Muscle of leg (tissue), 3 donors: ENCODE measurements at regions not wholly inside any gene's neighbourhood (a gene's known extent, or its start where the extent isn't known, plus 50 kb on each side); places are given as distances from the start of the nearest gene placed in this dataset.
A peak's percentile ranks its signal among the peaks of the same experiment; 100 is the strongest.
"Not testable (repeated sequence)": the region's sequence is repeated elsewhere in the genome, so short reads cannot be mapped to it uniquely, and the experiment has no call there.

Source experiments
- DNase-seq: peaks from one replicate; pipeline ENCODE4 v3.0.0; 2013
- H3K27ac ChIP-seq: one replicate; pipeline ENCODE4 v1.5.1; 2013; ENCODE audit warnings: mild to moderate bottlenecking, low read length, control low read depth
- H3K27me3 ChIP-seq: one replicate; pipeline ENCODE4 v1.6.1; 2013; ENCODE audit warnings: low read length; ENCODE audit not compliant: control insufficient read depth, insufficient read depth
- H3K36me3 ChIP-seq: one replicate; pipeline ENCODE4 v1.6.1; 2013; ENCODE audit warnings: low read length; ENCODE audit not compliant: control insufficient read depth, insufficient read depth
- H3K4me1 ChIP-seq: one replicate; pipeline ENCODE4 v1.6.1; 2013; ENCODE audit warnings: low read length; ENCODE audit not compliant: control insufficient read depth, insufficient read depth
- H3K4me3 ChIP-seq: one replicate; pipeline ENCODE4 v1.5.1; 2013; ENCODE audit warnings: low read length, control low read depth
- H3K9me3 ChIP-seq: replicated peaks from 2 replicates; pipeline ENCODE4 v1.6.1; 2013; ENCODE audit warnings: low read depth, low read length; ENCODE audit not compliant: control insufficient read depth
- WGBS: methylation state at CpG from one replicate; pipeline ENCODE4 v1.1.5; 2013; ENCODE audit warnings: missing lambda C conversion rate; ENCODE audit not compliant: insufficient coverage; 5-methylcytosine and 5-hydroxymethylcytosine counted together

- Histone ChIP-seq H3K36me3 (no peaks in the 10 kb centered on the region), H3K4me3 (no peak overlapping the region), H3K9me3 (no peaks in the 10 kb centered on the region), H3K27me3 (no peaks in the 10 kb centered on the region), H3K4me1 (no peaks in the 10 kb centered on the region), H3K27ac (no peak overlapping the region)
- no peak for DNase-seq
- no CpG with 5 or more reads among the region's 2 CpGs for WGBS
Observed at GRCh38 chr4:110424144-110424543, 51.8 kb upstream of the ENPEP start.

- no peak overlapping the region for H3K4me3 ChIP-seq
- H3K9me3 ChIP-seq, result no peaks in the 10 kb centered on the region
- no peaks in the 10 kb centered on the region for H3K36me3 ChIP-seq
- no peak overlapping the region for H3K27ac ChIP-seq
- WGBS, result 88% methylated on average over 10 of the region's 15 CpGs
- H3K4me1 ChIP-seq, result peaks cover 9% of the 10 kb centered on the region
- H3K27me3 ChIP-seq, result no peaks in the 10 kb centered on the region
- no peak for DNase-seq
Observed at GRCh38 chr4:110418641-110419040, 57.3 kb upstream of the ENPEP start.

DNA sequence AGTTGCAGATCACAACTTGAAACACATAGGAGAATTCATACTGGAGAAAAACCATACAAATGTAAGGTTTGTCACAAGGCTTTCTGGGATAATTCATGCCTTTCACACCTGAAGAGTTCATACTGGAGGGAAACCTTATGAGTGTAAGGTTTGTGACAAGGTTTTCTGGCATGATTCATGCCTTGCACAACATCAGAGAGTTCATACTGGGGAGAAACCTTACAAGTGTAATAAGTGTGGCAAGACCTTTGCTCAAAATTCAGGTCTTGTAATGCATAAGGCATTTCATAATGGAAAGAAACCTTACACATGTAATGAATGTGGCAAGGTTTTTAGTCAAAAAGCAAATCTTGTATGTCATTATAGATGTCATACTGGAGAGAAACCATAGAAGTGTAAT is 58.8 kb upstream of the ENPEP start:
- no peak for DNase-seq
- Histone ChIP-seq H3K36me3 (no peaks in the 10 kb centered on the region), H3K27ac (no peak overlapping the region), H3K4me3 (no peak overlapping the region), H3K27me3 (no peaks in the 10 kb centered on the region), H3K4me1 (peaks cover 16% of the 10 kb centered on the region), H3K9me3 (no peaks in the 10 kb centered on the region)

- Histone ChIP-seq H3K4me1 (peaks cover 16% of the 10 kb centered on the region), H3K27me3 (no peaks in the 10 kb centered on the region), H3K9me3 (no peaks in the 10 kb centered on the region), H3K27ac (peak overlapping the region; percentile 68), H3K36me3 (no peaks in the 10 kb centered on the region), H3K4me3 (no peak overlapping the region)
- WGBS, result no CpG with 5 or more reads among the region's 4 CpGs
- peak; percentile 36 for DNase-seq
Observed at GRCh38 chr4:110415478-110415877, 60.5 kb upstream of the ENPEP start.

DNA sequence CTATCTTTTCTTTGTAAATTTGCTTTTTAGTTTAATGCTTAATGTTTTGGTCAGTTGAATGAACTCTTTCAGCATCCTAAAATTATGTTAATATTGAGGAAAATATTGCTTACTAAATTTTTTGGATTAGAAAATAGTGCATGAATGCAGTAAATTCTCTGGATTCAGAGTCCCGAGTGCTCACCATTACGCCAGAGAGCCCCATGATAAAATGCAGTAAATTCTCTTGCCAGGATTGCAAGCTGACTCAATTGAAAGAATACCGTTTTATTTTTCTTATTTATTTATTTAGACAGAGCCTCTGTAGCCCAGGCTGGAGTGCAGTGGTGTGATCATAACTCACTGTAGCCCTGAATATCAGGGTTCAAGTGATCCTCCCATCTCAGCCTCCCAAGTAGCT is 60.9 kb upstream of the ENPEP start:
- no peaks in the 10 kb centered on the region for H3K27me3 ChIP-seq
- H3K4me1 ChIP-seq, result peaks cover 16% of the 10 kb centered on the region
- peak overlapping the region; percentile 68 for H3K27ac ChIP-seq
- H3K4me3 ChIP-seq, result no peak overlapping the region
- WGBS, result 43% methylated on average over 2 of the region's 3 CpGs
- DNase-seq, result peak; percentile 80
- no peaks in the 10 kb centered on the region for H3K9me3 ChIP-seq
- no peaks in the 10 kb centered on the region for H3K36me3 ChIP-seq

GRCh38 chr4:110414561-110414920 is 61.4 kb upstream of the ENPEP start:
- no peaks in the 10 kb centered on the region for H3K9me3 ChIP-seq
- H3K36me3 ChIP-seq, result no peaks in the 10 kb centered on the region
- no peaks in the 10 kb centered on the region for H3K27me3 ChIP-seq
- peaks cover 16% of the 10 kb centered on the region for H3K4me1 ChIP-seq
- peak overlapping the region; percentile 68 for H3K27ac ChIP-seq
- no peak overlapping the region for H3K4me3 ChIP-seq
- WGBS, result no CpG with 5 or more reads among the region's 1 CpG
- DNase-seq, result peak; percentile 80

DNA sequence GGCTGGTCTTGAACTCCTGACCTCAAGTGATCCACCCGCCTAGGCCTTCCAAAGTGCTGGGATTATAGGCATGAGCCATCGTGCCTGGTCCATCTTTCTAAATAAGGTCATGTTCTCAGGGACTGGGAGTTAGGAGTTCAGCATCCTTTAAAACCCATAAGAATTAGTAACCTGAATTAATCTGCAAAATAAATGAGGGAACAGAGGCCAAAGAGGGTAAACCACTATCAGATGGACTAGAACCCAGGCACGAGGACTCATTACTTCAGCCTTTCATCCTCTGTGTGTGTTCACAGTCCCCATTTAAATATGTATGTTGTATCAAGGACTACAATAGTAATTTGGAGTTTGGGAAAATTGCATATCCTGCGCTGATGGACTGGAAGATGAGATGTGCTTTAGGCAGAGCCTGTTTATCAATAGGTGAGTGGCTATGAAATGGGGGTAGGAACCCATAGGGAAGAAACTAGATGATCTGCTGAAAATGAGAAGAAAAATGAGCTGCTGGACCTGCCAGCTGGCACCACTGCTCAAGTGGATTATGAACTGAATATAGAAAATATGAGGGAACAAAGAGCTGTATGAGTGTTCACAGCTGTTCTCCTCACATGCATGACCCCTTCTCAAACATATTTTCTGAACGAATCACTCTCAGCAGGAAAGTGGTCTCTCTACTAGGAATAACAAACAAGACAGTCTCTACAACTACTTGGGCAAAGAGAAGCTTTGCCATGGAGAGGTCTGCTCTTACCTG is 62.0 kb upstream of the ENPEP start:
- H3K27ac ChIP-seq, result peak overlapping the region; percentile 68
- DNase-seq, result peak; percentile 93

GRCh38 chr4:110412354-110413065 is 63.4 kb upstream of the ENPEP start:
- 40% methylated on average over 1 of the region's 5 CpGs for WGBS
- H3K4me1 ChIP-seq, result peaks cover 16% of the 10 kb centered on the region
- H3K9me3 ChIP-seq, result no peaks in the 10 kb centered on the region
- H3K36me3 ChIP-seq, result no peaks in the 10 kb centered on the region
- H3K4me3 ChIP-seq, result no peak overlapping the region
- peak; percentile 55 for DNase-seq
- no peak overlapping the region for H3K27ac ChIP-seq
- H3K27me3 ChIP-seq, result no peaks in the 10 kb centered on the region

More for the DNA sequence above, 62.0 kb upstream of the ENPEP start:
- H3K4me1 ChIP-seq, result peaks cover 16% of the 10 kb centered on the region
- 17% methylated on average over 1 of the region's 5 CpGs for WGBS
- not testable (repeated sequence) for H3K4me3 ChIP-seq, H3K9me3 ChIP-seq, H3K36me3 ChIP-seq, H3K27me3 ChIP-seq

DNA sequence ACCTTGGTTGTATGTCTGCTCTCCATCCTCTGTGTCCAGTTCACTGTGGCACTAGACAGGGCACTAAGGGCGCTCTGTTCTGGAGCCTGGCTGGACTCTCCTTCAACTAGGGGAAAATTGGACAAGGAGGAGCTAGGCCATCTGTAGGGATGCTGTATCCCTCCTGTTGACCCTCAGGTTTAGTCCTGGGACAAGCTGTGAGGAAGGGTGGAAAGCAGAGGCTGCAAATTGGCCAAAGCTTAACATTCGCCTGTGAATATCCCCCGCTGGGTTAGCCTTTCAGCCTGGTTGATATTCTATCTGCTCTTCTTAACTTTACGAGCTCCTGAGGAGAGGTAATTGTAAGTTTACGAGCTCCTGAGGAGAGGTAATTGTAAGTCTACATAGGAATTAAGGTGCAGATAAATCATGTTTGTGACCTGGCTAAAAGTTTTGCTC is 64.4 kb upstream of the ENPEP start:
- Histone ChIP-seq H3K27me3 (no peaks in the 10 kb centered on the region), H3K36me3 (no peaks in the 10 kb centered on the region), H3K4me3 (no peak overlapping the region), H3K4me1 (peaks cover 16% of the 10 kb centered on the region), H3K27ac (no peak overlapping the region), H3K9me3 (no peaks in the 10 kb centered on the region)
- WGBS, result 70% methylated on average over 3 of the region's 5 CpGs
- DNase-seq, result no peak

GRCh38 chr4:110410853-110411573 is 64.9 kb upstream of the ENPEP start:
- not testable (repeated sequence) for H3K4me3 ChIP-seq, H3K9me3 ChIP-seq, DNase-seq, H3K27me3 ChIP-seq, H3K27ac ChIP-seq, H3K36me3 ChIP-seq
- 49% methylated on average over 9 of the region's 35 CpGs for WGBS
- peaks cover 16% of the 10 kb centered on the region for H3K4me1 ChIP-seq
